Thyroid gland (tissue), 4 donors: ENCODE measurements at regions not wholly inside any gene's neighbourhood (a gene's known extent, or its start where the extent isn't known, plus 50 kb on each side); places are given as distances from the start of the nearest gene placed in this dataset.

ENCODE experiments used
- DNase-seq, 2 donors: peaks; one replicate each; pipeline ENCODE4 v3.0.0-alpha.2; 2019
- H3K27ac ChIP-seq, 3 donors: fragments of 200-600 bp; sonication (generic); 1 replicate in 2 of 3; 2 replicates in 1 of 3; pipeline ENCODE4 v1.5.1; 2016 to 2019; ENCODE audit warnings: mild to moderate bottlenecking in 1 of 3, moderate library complexity in 1 of 3
- H3K27me3 ChIP-seq: fragments of 200-600 bp; sonication (generic); one replicate; pipeline ENCODE4 v1.5.1; 2019
- H3K36me3 ChIP-seq, 2 donors: fragments of 200-600 bp; sonication (generic); one replicate each; pipeline ENCODE4 v1.5.1; 2016 to 2019
- H3K4me1 ChIP-seq, 2 donors: fragments of 200-600 bp; sonication (generic); one replicate each; pipeline ENCODE4 v1.5.1; 2017 to 2019
- H3K4me3 ChIP-seq, 3 donors: fragments of 200-600 bp; sonication (generic); replicated peaks in 1 of 3; 1 replicate in 2 of 3; 2 replicates in 1 of 3; pipeline ENCODE4 v1.5.1; 2016; ENCODE audit warnings: mild to moderate bottlenecking in 1 of 3
- H3K9me3 ChIP-seq: fragments of 200-600 bp; sonication (generic); one replicate; pipeline ENCODE4 v1.5.1; 2017
- POLR2A ChIP-seq, 2 donors: fragments of 450-650 bp; IDR thresholded peaks; one replicate each; pipeline ENCODE4 v1.6.1; 2017; ENCODE audit warnings: antibody characterized with exemption in 2 of 2, mild to moderate bottlenecking in 2 of 2, moderate library complexity in 1 of 2
- WGBS, 2 donors: methylation state at CpG; one replicate each; pipeline ENCODE4 v1.1.5; 2017; 5-methylcytosine and 5-hydroxymethylcytosine counted together
- intact Hi-C: fragments of 100-400 bp; cut with DNase I; formaldehyde crosslinking; loops from one replicate; pipeline ENCODE4 v1.15.1; 2023
- TF ChIP-seq, protein P1 (sequence below), 6 experiments: fragments of 200-600 bp in 3 of 6; fragments of 450-650 bp in 3 of 6; sonication (generic) in 3 of 6; IDR thresholded peaks; one replicate each; pipeline ENCODE4 v1.5.1; 2016 to 2019; ENCODE audit warnings: antibody characterized with exemption in 6 of 6, mild to moderate bottlenecking in 2 of 6, inconsistent platforms in 1 of 6, moderate library complexity in 1 of 6

- Histone ChIP-seq H3K27ac (no peak overlapping the region), H3K4me1 (no peaks in the 10 kb centered on the region)
- WGBS, 2 donors, result 81 to 83% methylated on average over 1 of the region's 1 CpG
Observed at GRCh38 chr18:41038071-41038470, 917.0 kb upstream of the PIK3C3 start.

GRCh38 chr18:41036346-41036745 lies 918.7 kb upstream of the PIK3C3 start:
- no peak for DNase-seq
- no peak overlapping the region for H3K27ac ChIP-seq
- WGBS, 2 donors, result 92% methylated on average over 6 of the region's 6 CpGs
- no peaks in the 10 kb centered on the region for H3K9me3 ChIP-seq
- TF ChIP-seq, protein P1, sequence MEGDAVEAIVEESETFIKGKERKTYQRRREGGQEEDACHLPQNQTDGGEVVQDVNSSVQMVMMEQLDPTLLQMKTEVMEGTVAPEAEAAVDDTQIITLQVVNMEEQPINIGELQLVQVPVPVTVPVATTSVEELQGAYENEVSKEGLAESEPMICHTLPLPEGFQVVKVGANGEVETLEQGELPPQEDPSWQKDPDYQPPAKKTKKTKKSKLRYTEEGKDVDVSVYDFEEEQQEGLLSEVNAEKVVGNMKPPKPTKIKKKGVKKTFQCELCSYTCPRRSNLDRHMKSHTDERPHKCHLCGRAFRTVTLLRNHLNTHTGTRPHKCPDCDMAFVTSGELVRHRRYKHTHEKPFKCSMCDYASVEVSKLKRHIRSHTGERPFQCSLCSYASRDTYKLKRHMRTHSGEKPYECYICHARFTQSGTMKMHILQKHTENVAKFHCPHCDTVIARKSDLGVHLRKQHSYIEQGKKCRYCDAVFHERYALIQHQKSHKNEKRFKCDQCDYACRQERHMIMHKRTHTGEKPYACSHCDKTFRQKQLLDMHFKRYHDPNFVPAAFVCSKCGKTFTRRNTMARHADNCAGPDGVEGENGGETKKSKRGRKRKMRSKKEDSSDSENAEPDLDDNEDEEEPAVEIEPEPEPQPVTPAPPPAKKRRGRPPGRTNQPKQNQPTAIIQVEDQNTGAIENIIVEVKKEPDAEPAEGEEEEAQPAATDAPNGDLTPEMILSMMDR (IDR thresholded peaks at IDR 0.05), result no peak
- TF ChIP-seq POLR2A (IDR thresholded peaks at IDR 0.05), result no peak
- no peak overlapping the region for H3K4me3 ChIP-seq
- no peaks in the 10 kb centered on the region for H3K4me1 ChIP-seq
- H3K27me3 ChIP-seq, result no peaks in the 10 kb centered on the region
- no peaks in the 10 kb centered on the region for H3K36me3 ChIP-seq
- intact Hi-C loops, result no loop called here

More at GRCh38 chr18:41038071-41038470, 917.0 kb upstream of the PIK3C3 start:
- Histone ChIP-seq H3K36me3 (no peaks in the 10 kb centered on the region), H3K27me3 (no peaks in the 10 kb centered on the region), H3K4me3 (no peak overlapping the region), H3K9me3 (no peaks in the 10 kb centered on the region)
- intact Hi-C loops, result no loop called here
- TF ChIP-seq, protein P1 (IDR thresholded peaks at IDR 0.05), result no peak
- no peak for TF ChIP-seq POLR2A (IDR thresholded peaks at IDR 0.05)
- no peak for DNase-seq

GRCh38 chr18:41034413-41034812 lies 920.6 kb upstream of the PIK3C3 start:
- Histone ChIP-seq H3K27me3 (no peaks in the 10 kb centered on the region), H3K27ac (no peak overlapping the region), H3K4me1 (no peaks in the 10 kb centered on the region), H3K9me3 (no peaks in the 10 kb centered on the region), H3K36me3 (no peaks in the 10 kb centered on the region), H3K4me3 (no peak overlapping the region)
- DNase-seq, result no peak
- no peak for TF ChIP-seq POLR2A (IDR thresholded peaks at IDR 0.05)
- intact Hi-C loops, result no loop called here
- 73 to 79% methylated on average over 2 of the region's 2 CpGs for WGBS, 2 donors

DNA sequence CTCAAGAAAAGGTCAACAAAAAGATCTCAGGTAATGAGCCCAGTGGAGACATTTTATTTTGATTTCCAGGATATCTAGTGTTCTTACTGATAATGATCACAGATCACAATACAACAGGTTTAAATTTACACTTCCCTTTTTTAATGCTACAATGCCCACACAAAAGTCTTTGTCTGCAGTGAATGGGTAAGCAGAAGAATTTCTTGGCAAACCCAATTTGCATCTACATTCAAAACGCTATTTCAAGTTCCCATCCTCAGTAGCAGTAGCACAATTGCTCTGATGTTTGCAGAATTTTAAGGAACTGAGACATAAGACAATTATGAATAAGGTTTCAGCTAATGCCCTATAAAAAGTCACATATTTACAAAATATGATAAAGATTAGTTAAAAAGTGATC lies 929.4 kb upstream of the PIK3C3 start:
- 35 to 46% methylated on average over 1 of the region's 1 CpG for WGBS, 2 donors
- H3K4me1 ChIP-seq, result no peaks in the 10 kb centered on the region
- no peak for DNase-seq
- H3K9me3 ChIP-seq, result no peaks in the 10 kb centered on the region
- no peak overlapping the region for H3K4me3 ChIP-seq
- H3K36me3 ChIP-seq, result no peaks in the 10 kb centered on the region
- no peaks in the 10 kb centered on the region for H3K27me3 ChIP-seq
- intact Hi-C loops, result no loop called here
- H3K27ac ChIP-seq, result no peak overlapping the region
- TF ChIP-seq, protein P1 (IDR thresholded peaks at IDR 0.05), result no peak
- TF ChIP-seq POLR2A (IDR thresholded peaks at IDR 0.05), result no peak

- Histone ChIP-seq H3K9me3 (no peaks in the 10 kb centered on the region), H3K4me1 (no peaks in the 10 kb centered on the region), H3K36me3 (no peaks in the 10 kb centered on the region), H3K4me3 (no peak overlapping the region), H3K27ac (no peak overlapping the region), H3K27me3 (no peaks in the 10 kb centered on the region)
- 95% methylated on average over 2 of the region's 2 CpGs for WGBS, 2 donors
- TF ChIP-seq, protein P1 (IDR thresholded peaks at IDR 0.05), result no peak
- no peak for TF ChIP-seq POLR2A (IDR thresholded peaks at IDR 0.05)
- intact Hi-C loops, result no loop called here
- DNase-seq, result no peak
Observed at GRCh38 chr18:41024792-41025191, 930.2 kb upstream of the PIK3C3 start.

DNA sequence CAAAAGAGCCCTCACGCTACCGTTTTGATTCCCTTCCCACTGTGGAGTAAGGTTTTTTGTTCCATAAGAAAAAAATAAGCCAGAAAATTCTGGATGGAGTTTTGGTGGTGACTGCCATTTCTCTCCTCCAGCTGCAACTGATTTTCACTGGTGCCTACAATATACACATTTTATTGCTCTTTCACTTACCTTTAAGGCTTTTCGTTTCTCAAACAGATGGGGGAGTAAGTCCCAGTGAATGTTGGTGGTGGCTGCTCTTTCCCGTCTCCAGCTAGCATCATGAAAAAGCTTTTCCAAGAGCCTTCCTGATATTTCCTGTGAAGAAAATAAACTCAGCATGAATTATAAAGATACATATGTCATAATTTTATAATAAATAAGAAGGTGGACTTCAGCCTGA lies 932.5 kb upstream of the PIK3C3 start:
- no peaks in the 10 kb centered on the region for H3K27me3 ChIP-seq
- no peak for TF ChIP-seq POLR2A (IDR thresholded peaks at IDR 0.05)
- TF ChIP-seq, protein P1 (IDR thresholded peaks at IDR 0.05), result no peak
- no peaks in the 10 kb centered on the region for H3K9me3 ChIP-seq
- H3K4me1 ChIP-seq, result no peaks in the 10 kb centered on the region
- 64 to 76% methylated on average over 4 of the region's 4 CpGs for WGBS, 2 donors
- intact Hi-C loops, result no loop called here
- DNase-seq, result no peak
- no peaks in the 10 kb centered on the region for H3K36me3 ChIP-seq
- H3K27ac ChIP-seq, result no peak overlapping the region
- H3K4me3 ChIP-seq, result no peak overlapping the region
